Aorta (tissue), 5 donors: ENCODE measurements at regions not wholly inside any gene's neighbourhood (a gene's known extent, or its start where the extent isn't known, plus 50 kb on each side); places are given as distances from the start of the nearest gene placed in this dataset.

ENCODE experiments used
- ATAC-seq: fragments of 200-7000 bp; cut with Tn5 transposase; one replicate; pipeline ENCODE4 v1.9.1; 2022; ENCODE audit warnings: moderate library complexity; ENCODE audit not compliant: low FRiP score
- DNase-seq, 2 donors: peaks; one replicate each; pipeline ENCODE4 v3.0.0-alpha.2; 2020
- H3K27ac ChIP-seq, 2 donors: one replicate each; pipeline ENCODE4 v1.5.1; 2013; ENCODE audit warnings: low read length in 2 of 2, mild to moderate bottlenecking in 2 of 2, moderate library complexity in 2 of 2, control low read depth in 1 of 2, inconsistent platforms in 1 of 2, low read depth in 1 of 2
- H3K27me3 ChIP-seq, 2 donors: one replicate each; pipeline ENCODE4 v1.6.1; 2013; ENCODE audit warnings: control low read depth in 1 of 2, low read length in 1 of 2, mild to moderate bottlenecking in 1 of 2, moderate library complexity in 1 of 2; ENCODE audit not compliant: insufficient read depth in 2 of 2, control insufficient read depth in 1 of 2
- H3K36me3 ChIP-seq, 2 donors: one replicate each; pipeline ENCODE4 v1.6.1; 2013; ENCODE audit warnings: control low read depth in 1 of 2, low read length in 1 of 2, mild to moderate bottlenecking in 1 of 2; ENCODE audit not compliant: insufficient read depth in 2 of 2, control insufficient read depth in 1 of 2
- H3K4me1 ChIP-seq, 2 donors: one replicate each; pipeline ENCODE4 v1.6.1; 2013; ENCODE audit warnings: low read length in 2 of 2, control low read depth in 1 of 2, mild to moderate bottlenecking in 1 of 2, moderate library complexity in 1 of 2; ENCODE audit not compliant: insufficient read depth in 2 of 2, control insufficient read depth in 1 of 2
- H3K4me3 ChIP-seq, 2 donors: one replicate each; pipeline ENCODE4 v1.5.1; 2013; ENCODE audit warnings: low read length in 2 of 2, control low read depth in 1 of 2, mild to moderate bottlenecking in 1 of 2
- H3K9me3 ChIP-seq: one replicate; pipeline ENCODE4 v1.6.1; 2013; ENCODE audit warnings: mild to moderate bottlenecking, low read length; ENCODE audit not compliant: control insufficient read depth
- WGBS, 2 donors: extraction: QIAGEN DNeasy Blood & Tissue Kit; methylation state at CpG; one replicate each; pipeline ENCODE4 v1.1.7; 2013; 5-methylcytosine and 5-hydroxymethylcytosine counted together
- intact Hi-C, 2 donors: fragments of 100-400 bp; cut with DNase I; formaldehyde crosslinking; loops; one replicate each; pipeline versions ENCODE4 v1.14.2 to v1.15.0; 2022
- donor health status: healthy with polysubstance abuse.
- donor health status: Bipolar disorder and iron deficiency.
- donor health status: DM: no; HTN: no; CAD: no.
- donor health status: DM: no; HTN: no; CAD: no.
- donor health status: DM: yes; HTN: yes; CAD: no.

DNA sequence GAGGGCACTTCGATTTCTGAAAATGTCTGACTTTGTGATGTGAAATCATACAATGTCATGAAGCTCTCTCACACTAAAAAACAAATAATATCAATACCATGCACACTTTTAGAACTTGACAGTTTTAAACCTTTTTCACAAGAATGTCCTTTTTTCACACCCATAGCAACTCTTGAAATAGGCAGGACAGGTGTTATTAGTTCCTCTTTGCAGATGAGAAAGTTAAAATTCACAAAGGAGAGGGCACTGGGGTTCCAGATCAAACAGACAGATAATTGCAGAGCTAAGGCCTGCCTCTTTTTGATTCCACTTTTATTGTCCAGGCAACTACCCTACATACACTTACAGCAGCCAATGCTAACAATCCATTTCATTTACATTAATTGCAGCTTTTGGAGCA lies 142.8 kb downstream of the KLF12 start:
- Histone ChIP-seq H3K27me3 (no peaks in the 10 kb centered on the region), H3K27ac (no peak overlapping the region), H3K36me3 (peaks cover 0 to 2% of the 10 kb centered on the region in 2 donors), H3K9me3 (no peaks in the 10 kb centered on the region), H3K4me3 (no peak overlapping the region), H3K4me1 (peaks cover 0 to 2% of the 10 kb centered on the region in 2 donors)
- DNase-seq = no peak
- intact Hi-C loops = no loop called here
- ATAC-seq = no peak
- WGBS, 2 donors = 93 to 97% methylated on average over 1 of the region's 1 CpG

GRCh38 chr13:73989244-73989843 lies 144.9 kb downstream of the KLF12 start:
- DNase-seq = no peak
- H3K4me1 ChIP-seq = peaks cover 0 to 2% of the 10 kb centered on the region in 2 donors
- intact Hi-C loops = no loop called here
- H3K9me3 ChIP-seq = no peaks in the 10 kb centered on the region
- no peaks in the 10 kb centered on the region for H3K27me3 ChIP-seq
- no peak for ATAC-seq
- 88 to 93% methylated on average over 4 of the region's 4 CpGs for WGBS, 2 donors
- no peak overlapping the region for H3K27ac ChIP-seq
- peaks cover 0 to 2% of the 10 kb centered on the region in 2 donors for H3K36me3 ChIP-seq
- no peak overlapping the region for H3K4me3 ChIP-seq

DNA sequence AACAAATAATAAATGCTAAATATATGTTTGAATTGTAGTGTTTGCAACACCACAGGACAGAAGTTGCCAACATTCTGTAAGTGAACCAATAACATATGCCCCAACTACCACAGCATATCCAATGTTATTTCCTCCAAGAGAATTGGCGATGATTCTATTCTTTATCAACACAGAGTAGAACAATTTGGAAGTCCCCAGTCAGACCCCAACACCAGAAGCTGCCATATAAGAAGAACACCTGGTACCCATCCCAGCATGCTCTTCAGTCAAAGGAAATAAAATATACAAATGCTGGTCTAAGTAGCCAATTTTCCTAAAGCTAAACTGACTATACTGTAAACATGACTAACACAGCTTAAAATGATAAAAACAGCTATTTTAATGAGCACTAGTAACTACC lies 145.7 kb downstream of the KLF12 start:
- Histone ChIP-seq H3K36me3 (peaks cover 0 to 2% of the 10 kb centered on the region in 2 donors), H3K4me3 (no peak overlapping the region), H3K9me3 (no peaks in the 10 kb centered on the region), H3K27ac (no peak overlapping the region), H3K27me3 (no peaks in the 10 kb centered on the region), H3K4me1 (peaks cover 0 to 2% of the 10 kb centered on the region in 2 donors)
- DNase-seq = no peak
- intact Hi-C loops = no loop called here
- WGBS, 2 donors = 95 to 96% methylated on average over 1 of the region's 1 CpG
- no peak for ATAC-seq

GRCh38 chr13:73987618-73988017 lies 146.6 kb downstream of the KLF12 start:
- no peak for ATAC-seq

DNA sequence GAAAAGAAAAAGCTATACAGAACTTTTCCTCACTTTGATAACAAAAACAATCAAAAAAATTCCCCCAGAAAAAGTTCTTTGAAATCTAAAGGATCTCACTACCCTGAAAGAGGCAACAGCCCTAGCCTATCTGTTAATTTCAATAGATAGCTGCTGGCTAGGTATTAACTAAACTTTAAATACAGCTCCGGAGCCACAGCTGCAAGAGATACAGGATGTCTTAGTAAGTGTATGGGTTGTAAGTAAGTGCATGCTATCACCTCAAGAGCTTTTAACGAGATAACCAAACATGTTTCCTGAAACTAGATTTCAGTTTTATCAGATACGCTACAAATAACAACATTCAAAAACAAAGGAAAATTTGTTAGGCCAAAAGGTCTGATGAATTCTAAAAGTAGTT lies 148.4 kb downstream of the KLF12 start:
- Histone ChIP-seq H3K27me3 (no peaks in the 10 kb centered on the region), H3K36me3 (no peaks in the 10 kb centered on the region), H3K4me1 (peaks cover 2% of the 10 kb centered on the region in 2 donors), H3K4me3 (no peak overlapping the region), H3K9me3 (no peaks in the 10 kb centered on the region), H3K27ac (no peak overlapping the region)
- 90% methylated on average over 3 of the region's 3 CpGs for WGBS, 2 donors
- DNase-seq = no peak
- ATAC-seq = no peak
- intact Hi-C loops = no loop called here

More at GRCh38 chr13:73987618-73988017, 146.6 kb downstream of the KLF12 start:
- intact Hi-C loops = no loop called here
- 93 to 94% methylated on average over 1 of the region's 1 CpG for WGBS, 2 donors
- Histone ChIP-seq H3K27ac (no peak overlapping the region), H3K4me3 (no peak overlapping the region), H3K4me1 (peaks cover 2% of the 10 kb centered on the region in 2 donors), H3K36me3 (peaks cover 0 to 2% of the 10 kb centered on the region in 2 donors), H3K27me3 (no peaks in the 10 kb centered on the region), H3K9me3 (no peaks in the 10 kb centered on the region)
- no peak for DNase-seq

GRCh38 chr13:73984949-73985691 lies 149.1 kb downstream of the KLF12 start:
- Histone ChIP-seq H3K9me3 (no peaks in the 10 kb centered on the region), H3K27me3 (no peaks in the 10 kb centered on the region), H3K4me3 (no peak overlapping the region), H3K36me3 (no peaks in the 10 kb centered on the region), H3K27ac (no peak overlapping the region), H3K4me1 (peaks cover 2% of the 10 kb centered on the region in 2 donors)
- ATAC-seq (no peak), DNase-seq (no peak)
- WGBS, 2 donors = 81 to 83% methylated on average over 11 of the region's 11 CpGs
- intact Hi-C loops = no loop called here

DNA sequence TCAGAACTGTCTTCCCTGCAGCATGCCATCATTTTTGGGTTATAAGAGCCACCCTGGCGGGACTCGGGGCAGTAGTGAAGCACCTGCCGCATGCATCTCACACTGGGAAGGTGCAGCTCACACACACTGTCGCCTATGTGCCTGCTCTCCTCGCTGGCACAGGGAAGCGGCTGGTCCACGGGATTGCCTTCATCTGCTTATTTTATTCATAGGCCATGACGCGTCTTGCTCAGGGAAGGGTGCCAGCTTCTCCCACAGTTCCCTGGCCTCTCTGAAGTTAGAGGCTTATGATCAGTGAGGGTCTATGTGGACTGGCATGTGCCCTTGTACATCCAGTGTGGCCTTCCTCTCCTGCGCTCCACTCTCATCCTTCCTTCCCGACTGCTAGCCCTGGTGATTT lies 150.0 kb downstream of the KLF12 start:
- intact Hi-C loops = no loop called here
- Histone ChIP-seq H3K27ac (no peak overlapping the region), H3K4me3 (no peak overlapping the region), H3K36me3 (no peaks in the 10 kb centered on the region), H3K27me3 (no peaks in the 10 kb centered on the region), H3K9me3 (no peaks in the 10 kb centered on the region), H3K4me1 (peaks cover 2% of the 10 kb centered on the region in 2 donors)
- ATAC-seq = no peak
- DNase-seq = no peak
- 84 to 87% methylated on average over 11 of the region's 11 CpGs for WGBS, 2 donors

DNA sequence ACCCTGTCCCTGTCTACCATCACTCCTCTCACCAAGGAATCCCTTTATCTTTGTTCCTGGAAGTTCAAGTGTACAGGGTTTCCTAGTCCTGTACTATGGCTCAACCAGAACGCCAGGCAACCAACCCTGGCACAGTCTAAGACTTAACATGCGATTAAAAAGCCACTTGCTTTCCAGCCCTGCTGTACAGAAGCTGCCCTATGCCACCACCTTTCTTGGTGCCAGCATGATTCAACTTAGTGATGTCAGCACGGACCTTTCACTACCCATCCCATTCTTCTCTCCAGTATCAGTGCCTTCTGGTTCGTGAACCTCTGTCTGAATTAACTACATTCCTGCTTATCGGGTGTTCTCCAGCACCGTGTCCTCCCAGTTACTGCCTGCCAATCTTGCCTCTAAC lies 151.1 kb downstream of the KLF12 start:
- DNase-seq (no peak), ATAC-seq (no peak)
- 70 to 76% methylated on average over 6 of the region's 6 CpGs for WGBS, 2 donors
- peaks cover 0 to 2% of the 10 kb centered on the region in 2 donors for H3K4me1 ChIP-seq
- intact Hi-C loops = no loop called here
- H3K9me3 ChIP-seq = no peaks in the 10 kb centered on the region
- H3K27ac ChIP-seq = no peak overlapping the region
- H3K27me3 ChIP-seq = no peaks in the 10 kb centered on the region
- peaks cover 0 to 1% of the 10 kb centered on the region in 2 donors for H3K36me3 ChIP-seq
- H3K4me3 ChIP-seq = no peak overlapping the region

GRCh38 chr13:73981595-73981994 lies 152.6 kb downstream of the KLF12 start:
- DNase-seq = no peak
- Histone ChIP-seq H3K4me3 (no peak overlapping the region), H3K27me3 (no peaks in the 10 kb centered on the region), H3K9me3 (no peaks in the 10 kb centered on the region), H3K36me3 (peaks cover 0 to 1% of the 10 kb centered on the region in 2 donors), H3K27ac (no peak overlapping the region), H3K4me1 (peaks cover 0 to 2% of the 10 kb centered on the region in 2 donors)
- intact Hi-C loops = no loop called here
- WGBS, 2 donors = 39 to 44% methylated on average over 4 of the region's 4 CpGs
- ATAC-seq = no peak
